Neural cell (in vitro differentiated cells): ENCODE measurements at regions not wholly inside any gene's neighbourhood (a gene's known extent, or its start where the extent isn't known, plus 50 kb on each side); places are given as distances from the start of the nearest gene placed in this dataset.

Experiments
- H2AFZ ChIP-seq: fragments of 200-600, 300-800 bp; sonication (generic), shearing (Covaris generic); 2 replicates; pipeline ENCODE4 v1.6.0; 2014; ENCODE audit warnings: low read depth, mild to moderate bottlenecking, antibody characterized with exemption, low read length, moderate library complexity
- H3F3A ChIP-seq: fragments of 200-600 bp; shearing (Covaris generic); 2 replicates; pipeline ENCODE4 v1.6.1; 2016; ENCODE audit warnings: mild to moderate bottlenecking, moderate library complexity, mixed read lengths, antibody characterized with exemption, low read length; ENCODE audit not compliant: insufficient read depth, poor library complexity, severe bottlenecking
- H3K27ac ChIP-seq: fragments of 200-600, 300-800 bp; sonication (generic), shearing (Covaris generic); 2 replicates; pipeline ENCODE4 v1.5.1; 2014; ENCODE audit warnings: mild to moderate bottlenecking, low read length, moderate library complexity
- H3K27me3 ChIP-seq: fragments of 300-800, 200-600 bp; sonication (generic), shearing (Covaris generic); 2 replicates; pipeline ENCODE4 v1.6.0; 2014; ENCODE audit warnings: mild to moderate bottlenecking, low read depth, low read length, moderate library complexity; ENCODE audit not compliant: insufficient read depth
- H3K36me3 ChIP-seq: fragments of 300-800, 200-600 bp; sonication (generic), shearing (Covaris generic); 2 replicates; pipeline ENCODE4 v1.5.1; 2014; ENCODE audit warnings: mild to moderate bottlenecking, antibody characterized with exemption, low read length, moderate library complexity; ENCODE audit not compliant: insufficient read depth
- H3K4me2 ChIP-seq: fragments of 300-800, 200-600 bp; sonication (generic), shearing (Covaris generic); 2 replicates; pipeline ENCODE4 v1.6.0; 2014; ENCODE audit warnings: mild to moderate bottlenecking, low read length
- H3K4me3 ChIP-seq: fragments of 300-800, 200-600 bp; sonication (generic), shearing (Covaris generic); 2 replicates; pipeline ENCODE4 v1.5.1; 2014; ENCODE audit warnings: mild to moderate bottlenecking, low read length, moderate library complexity
- H3K79me2 ChIP-seq: fragments of 200-600 bp; shearing (Covaris generic); replicated peaks from 2 replicates; pipeline ENCODE4 v1.6.0; 2014; ENCODE audit warnings: mild to moderate bottlenecking, low read length, moderate library complexity; ENCODE audit not compliant: insufficient read depth
- H3K9ac ChIP-seq: fragments of 300-800, 200-600 bp; sonication (generic), shearing (Covaris generic); 2 replicates; pipeline ENCODE4 v1.6.1; 2016; ENCODE audit warnings: mild to moderate bottlenecking, low read length, mixed read lengths
- H3K9me2 ChIP-seq: fragments of 200-600 bp; shearing (Covaris generic); 2 replicates; pipeline ENCODE4 v1.6.1; 2016; ENCODE audit warnings: mild to moderate bottlenecking, low read length, mixed read lengths; ENCODE audit not compliant: insufficient read depth
- H3K9me3 ChIP-seq: fragments of 200-600, 300-800 bp; sonication (generic), shearing (Covaris generic); 2 replicates; pipeline ENCODE4 v1.6.1; 2016; ENCODE audit warnings: mild to moderate bottlenecking, mixed run types, low read length, moderate library complexity, mixed read lengths
- H4K20me1 ChIP-seq: fragments of 200-600 bp; shearing (Covaris generic); 2 replicates; pipeline ENCODE4 v1.6.1; 2016; ENCODE audit warnings: mild to moderate bottlenecking, mixed run types; ENCODE audit not compliant: insufficient read depth
- EP300 ChIP-seq: fragments of 450-650 bp; conservative IDR thresholded peaks from 2 replicates; pipeline ENCODE4 v1.6.1; 2014; ENCODE audit warnings: antibody characterized with exemption, mild to moderate bottlenecking, moderate library complexity; ENCODE audit not compliant: poor library complexity, severe bottlenecking
- EZH2 ChIP-seq: fragments of 200-600, 300-800 bp; shearing (Covaris generic), sonication (generic); IDR thresholded peaks from 2 replicates; pipeline ENCODE4 v1.6.1; 2014; ENCODE audit warnings: antibody characterized with exemption, low read length, borderline replicate concordance, mild to moderate bottlenecking; ENCODE audit not compliant: insufficient read depth, poor library complexity, severe bottlenecking
- MXI1 ChIP-seq: fragments of 450-650 bp; conservative IDR thresholded peaks from 2 replicates; pipeline ENCODE4 v1.6.1; 2014; ENCODE audit warnings: antibody characterized with exemption, mild to moderate bottlenecking; ENCODE audit not compliant: poor library complexity, severe bottlenecking
- POLR2AphosphoS5 ChIP-seq: IDR thresholded peaks from 2 replicates; pipeline ENCODE4 v1.6.1; 2012
- RAD21 ChIP-seq: fragments of 450-650 bp; conservative IDR thresholded peaks from 2 replicates; pipeline ENCODE4 v1.6.1; 2014; ENCODE audit warnings: antibody characterized with exemption, mild to moderate bottlenecking, moderate library complexity
- REST ChIP-seq: IDR thresholded peaks from 2 replicates; pipeline ENCODE4 v1.6.1; 2012; ENCODE audit warnings: borderline replicate concordance
- SMC3 ChIP-seq: fragments of 450-650 bp; conservative IDR thresholded peaks from 2 replicates; pipeline ENCODE4 v1.6.1; 2014; ENCODE audit warnings: antibody characterized with exemption, mild to moderate bottlenecking, moderate library complexity; ENCODE audit not compliant: poor library complexity
- TAF1 ChIP-seq: IDR thresholded peaks from 2 replicates; pipeline ENCODE4 v1.6.1; 2012; ENCODE audit warnings: low read depth
- TF ChIP-seq, protein P1 (sequence below): fragments of 450-650 bp; IDR thresholded peaks from 2 replicates; pipeline ENCODE4 v1.5.1; 2014; ENCODE audit warnings: antibody characterized with exemption, mild to moderate bottlenecking, moderate library complexity; ENCODE audit not compliant: poor library complexity, severe bottlenecking

DNA sequence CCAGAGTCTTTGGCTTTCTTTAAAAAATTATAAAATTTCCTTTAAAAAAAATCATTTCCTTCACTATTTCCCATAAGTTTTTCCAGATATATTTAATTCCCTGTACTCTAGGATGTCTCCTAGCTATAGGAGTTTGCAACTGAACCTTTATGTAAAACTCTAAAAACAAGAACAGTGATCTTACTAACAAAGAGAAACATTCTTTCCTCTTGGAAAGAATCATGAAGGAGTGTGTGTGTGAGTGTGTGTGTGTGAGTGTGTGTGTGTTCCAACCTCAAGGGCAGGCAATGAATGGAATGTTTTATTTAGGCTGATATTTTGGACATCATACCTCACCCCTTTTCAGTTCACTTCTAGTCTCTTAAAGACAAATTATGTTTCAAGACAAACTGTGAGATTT is 309.2 kb downstream of the CEMIP2 start:
- no peaks in the 10 kb centered on the region for H3K9me3 ChIP-seq
- H3K27ac ChIP-seq, result no peak overlapping the region
- H3K9me2 ChIP-seq, result no peaks in the 10 kb centered on the region
- no peak overlapping the region for H3K4me2 ChIP-seq
- no peaks in the 10 kb centered on the region for H3K36me3 ChIP-seq
- H3F3A ChIP-seq, result no peaks in the 10 kb centered on the region
- no peak overlapping the region for H3K9ac ChIP-seq
- no peak overlapping the region for H3K4me3 ChIP-seq
- no peaks in the 10 kb centered on the region for H3K79me2 ChIP-seq
- no peaks in the 10 kb centered on the region for H4K20me1 ChIP-seq
- TF ChIP-seq POLR2AphosphoS5 (no peak), EP300 (no peak), MXI1 (no peak), SMC3 (no peak), RAD21 (no peak), TAF1 (no peak), EZH2 (no peak), REST (no peak)
- TF ChIP-seq, protein P1, sequence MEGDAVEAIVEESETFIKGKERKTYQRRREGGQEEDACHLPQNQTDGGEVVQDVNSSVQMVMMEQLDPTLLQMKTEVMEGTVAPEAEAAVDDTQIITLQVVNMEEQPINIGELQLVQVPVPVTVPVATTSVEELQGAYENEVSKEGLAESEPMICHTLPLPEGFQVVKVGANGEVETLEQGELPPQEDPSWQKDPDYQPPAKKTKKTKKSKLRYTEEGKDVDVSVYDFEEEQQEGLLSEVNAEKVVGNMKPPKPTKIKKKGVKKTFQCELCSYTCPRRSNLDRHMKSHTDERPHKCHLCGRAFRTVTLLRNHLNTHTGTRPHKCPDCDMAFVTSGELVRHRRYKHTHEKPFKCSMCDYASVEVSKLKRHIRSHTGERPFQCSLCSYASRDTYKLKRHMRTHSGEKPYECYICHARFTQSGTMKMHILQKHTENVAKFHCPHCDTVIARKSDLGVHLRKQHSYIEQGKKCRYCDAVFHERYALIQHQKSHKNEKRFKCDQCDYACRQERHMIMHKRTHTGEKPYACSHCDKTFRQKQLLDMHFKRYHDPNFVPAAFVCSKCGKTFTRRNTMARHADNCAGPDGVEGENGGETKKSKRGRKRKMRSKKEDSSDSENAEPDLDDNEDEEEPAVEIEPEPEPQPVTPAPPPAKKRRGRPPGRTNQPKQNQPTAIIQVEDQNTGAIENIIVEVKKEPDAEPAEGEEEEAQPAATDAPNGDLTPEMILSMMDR, result no peak
- H3K27me3 ChIP-seq, result no peaks in the 10 kb centered on the region
- H2AFZ ChIP-seq, result no peak overlapping the region

DNA sequence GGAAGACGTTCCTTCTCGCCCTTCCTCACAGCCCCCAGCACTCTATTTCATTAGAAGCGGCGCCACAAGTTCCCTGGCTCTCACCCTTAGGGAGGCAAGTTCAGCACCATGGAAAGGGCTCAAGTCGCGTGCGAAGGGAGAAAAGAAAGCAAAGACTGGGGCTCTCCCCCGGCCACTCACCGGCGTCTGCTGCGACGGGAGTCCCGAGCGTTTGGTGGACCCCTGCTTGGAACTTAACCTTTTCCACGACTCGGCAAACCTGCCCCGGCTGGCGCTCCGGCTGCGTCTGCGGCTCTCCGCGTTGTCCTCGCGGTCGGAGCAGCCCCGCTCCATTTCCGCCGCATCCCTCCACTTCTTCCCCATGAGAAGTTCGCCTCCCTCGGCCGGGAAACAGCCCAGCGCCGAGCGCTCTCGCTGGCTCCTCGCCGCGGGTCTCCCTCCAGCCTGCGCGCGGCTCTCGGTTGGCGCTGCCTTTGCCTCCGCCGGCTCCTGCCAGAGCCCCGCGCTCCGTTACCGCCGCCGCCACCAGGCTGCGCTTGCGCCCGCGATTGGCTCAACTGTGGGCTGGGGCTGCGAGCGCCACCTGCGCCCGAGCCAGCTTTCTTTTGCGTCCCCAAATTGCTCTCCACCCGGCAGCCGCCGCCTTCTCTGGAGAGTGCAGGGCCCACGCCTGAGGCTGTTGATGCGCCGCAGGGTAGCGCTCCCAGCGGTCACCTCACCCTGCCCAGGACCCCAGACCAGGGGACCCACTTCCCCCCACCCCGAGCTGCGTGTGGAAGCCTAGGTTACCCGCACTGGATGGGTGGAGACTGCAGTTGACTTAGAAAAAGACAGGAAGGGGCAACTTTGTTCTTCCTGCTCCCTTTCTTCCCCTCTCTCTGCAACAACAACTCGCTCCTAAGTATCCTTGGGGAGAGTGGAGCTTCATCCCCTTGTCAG is 321.6 kb downstream of the CEMIP2 start:
- H3K4me2 ChIP-seq, result peak overlapping the region; percentile 78
- peak overlapping the region; percentile 85 for H3K4me3 ChIP-seq
- no peaks in the 10 kb centered on the region for H3K9me2 ChIP-seq
- H3K27ac ChIP-seq, result no peak overlapping the region
- no peak for TF ChIP-seq POLR2AphosphoS5
- no peak for TF ChIP-seq TAF1
- TF ChIP-seq EZH2, result no peak
- no peak for TF ChIP-seq EP300
- TF ChIP-seq REST, result peak; percentile 87
- peak; percentile 70 for TF ChIP-seq SMC3
- peak; percentile 69 for TF ChIP-seq RAD21
- TF ChIP-seq, protein P1, result peak; percentile 75
- TF ChIP-seq MXI1, result peak; percentile 58
- no peaks in the 10 kb centered on the region for H3K79me2 ChIP-seq
- H3K9me3 ChIP-seq, result no peaks in the 10 kb centered on the region
- H4K20me1 ChIP-seq, result no peaks in the 10 kb centered on the region
- H3K36me3 ChIP-seq, result no peaks in the 10 kb centered on the region
- H3F3A ChIP-seq, result peaks cover 3% of the 10 kb centered on the region
- H3K27me3 ChIP-seq, result peaks cover 13% of the 10 kb centered on the region
- peak overlapping the region; percentile 44 for H3K9ac ChIP-seq
- H2AFZ ChIP-seq, result peak overlapping the region; percentile 41
